DMS114 treated with DMSO at 0.1 percent for 48 hours (cell line): ENCODE measurements at regions not wholly inside any gene's neighbourhood (a gene's known extent, or its start where the extent isn't known, plus 50 kb on each side); places are given as distances from the start of the nearest gene placed in this dataset.

Source experiments
- DNase-seq: peaks from one replicate; lab custom pipeline; 2025; ENCODE audit not compliant: unreplicated experiment; lab: John Stamatoyannopoulos, UW

DNA sequence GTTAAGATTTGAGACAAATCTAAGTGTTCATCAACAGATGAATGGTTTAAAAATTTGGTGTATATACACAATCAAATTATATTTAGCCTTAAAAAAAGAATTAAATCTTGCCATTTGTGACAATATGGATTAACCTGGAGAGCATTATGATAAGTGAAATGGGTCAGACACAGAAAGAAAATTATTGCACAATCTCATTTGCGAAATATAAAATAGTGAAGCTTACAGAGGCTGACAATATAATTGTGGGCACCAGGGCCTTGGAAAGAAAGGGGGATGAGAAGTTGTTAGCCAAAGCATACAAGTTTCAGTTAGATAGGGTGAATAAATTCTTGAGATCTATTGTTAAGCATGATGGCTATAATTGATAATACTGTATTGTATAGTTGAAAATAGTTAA is 883.0 kb downstream of the TECRL start:
- no peak for DNase-seq

DNA sequence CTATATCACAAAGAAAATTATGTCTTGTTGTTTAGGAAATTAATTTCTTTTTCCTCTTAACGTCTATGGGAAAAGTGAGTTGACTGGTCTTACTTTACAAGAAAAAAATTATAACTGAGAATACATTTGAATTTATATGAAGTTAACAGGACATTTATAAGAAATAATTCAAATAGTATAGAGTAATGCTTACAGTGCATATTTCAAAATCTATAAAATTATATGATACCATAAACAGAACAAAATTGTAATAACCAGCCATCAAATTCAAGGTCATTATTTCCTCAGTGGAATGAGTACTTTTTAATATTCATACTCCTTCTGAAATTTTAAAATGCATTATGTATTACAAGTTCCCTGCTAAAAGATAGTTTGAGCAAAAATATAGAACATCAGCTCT is 884.5 kb downstream of the TECRL start:
- no peak for DNase-seq

DNA sequence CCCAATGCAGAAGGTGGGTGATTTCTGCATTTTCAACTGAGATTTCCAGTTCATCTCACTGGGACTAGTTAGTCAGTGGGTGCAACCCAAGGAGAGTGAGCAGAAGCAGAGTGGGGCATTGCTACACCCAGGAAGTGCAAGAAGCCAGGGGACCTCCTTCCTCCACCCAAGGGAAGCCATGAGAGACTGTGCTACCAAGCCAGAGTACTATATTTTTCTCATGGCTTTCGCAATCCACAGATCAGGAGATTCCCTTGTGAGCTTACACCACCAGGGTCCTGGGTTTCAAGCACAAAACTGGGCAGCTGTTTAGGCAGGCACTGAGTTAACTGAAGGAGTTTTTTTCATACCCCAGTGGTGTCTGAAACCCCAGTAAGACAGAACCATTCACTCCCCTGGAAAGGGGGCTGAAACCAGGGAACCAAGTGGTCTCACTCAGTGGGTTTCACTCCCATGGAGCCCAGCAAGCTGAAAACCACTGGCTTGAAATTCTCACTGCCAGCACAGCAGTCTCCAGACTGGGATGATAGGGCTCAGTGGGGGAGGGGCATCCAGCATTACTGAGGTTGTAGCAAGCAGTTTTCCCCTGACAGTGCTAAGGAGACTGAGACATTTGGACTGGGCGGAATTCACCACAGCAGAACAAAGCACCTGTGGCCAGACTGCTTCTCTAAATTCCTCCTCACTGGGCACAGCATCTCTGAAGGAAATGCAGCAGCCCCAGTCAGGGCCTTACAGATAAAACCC is 903.4 kb downstream of the TECRL start:
- no peak for DNase-seq

DNA sequence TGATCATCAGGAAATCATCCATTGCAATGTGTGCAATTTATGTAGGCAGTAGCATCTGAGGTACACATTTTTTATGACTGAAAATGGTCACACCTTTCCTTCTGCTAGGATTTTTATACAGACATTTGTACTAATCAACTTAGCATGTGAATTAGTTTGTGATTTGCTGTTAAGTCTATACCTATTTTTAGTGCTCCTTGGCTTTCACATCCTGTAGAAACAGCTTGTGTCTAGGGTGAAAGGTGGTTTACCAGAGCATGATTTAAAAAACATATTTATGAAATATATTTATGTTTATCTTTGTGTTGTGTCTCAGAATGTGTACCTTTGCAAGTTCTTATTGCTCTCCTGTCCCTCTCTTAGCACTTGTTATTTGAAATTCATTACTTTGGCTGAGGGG is 916.0 kb downstream of the TECRL start:
- no peak for DNase-seq

DNA sequence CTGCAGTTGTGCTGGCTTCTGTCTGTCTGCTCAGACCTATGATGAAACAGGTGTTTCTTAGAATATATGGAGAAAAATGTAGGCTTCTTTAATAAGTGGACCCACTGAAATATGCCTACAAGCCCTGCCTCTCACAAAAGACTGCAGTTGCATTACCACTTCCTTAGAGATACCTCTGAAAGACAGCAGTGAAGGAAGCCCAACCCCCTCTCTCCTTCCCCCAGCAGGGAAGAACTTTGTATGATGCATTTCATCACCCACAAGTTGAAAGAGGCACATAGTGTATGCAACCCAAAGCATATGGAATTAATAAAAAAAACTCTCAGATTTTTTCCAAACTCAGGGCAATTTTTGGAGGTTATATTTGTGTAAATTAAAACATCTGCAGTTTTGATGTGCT is 916.7 kb downstream of the TECRL start:
- no peak for DNase-seq

DNA sequence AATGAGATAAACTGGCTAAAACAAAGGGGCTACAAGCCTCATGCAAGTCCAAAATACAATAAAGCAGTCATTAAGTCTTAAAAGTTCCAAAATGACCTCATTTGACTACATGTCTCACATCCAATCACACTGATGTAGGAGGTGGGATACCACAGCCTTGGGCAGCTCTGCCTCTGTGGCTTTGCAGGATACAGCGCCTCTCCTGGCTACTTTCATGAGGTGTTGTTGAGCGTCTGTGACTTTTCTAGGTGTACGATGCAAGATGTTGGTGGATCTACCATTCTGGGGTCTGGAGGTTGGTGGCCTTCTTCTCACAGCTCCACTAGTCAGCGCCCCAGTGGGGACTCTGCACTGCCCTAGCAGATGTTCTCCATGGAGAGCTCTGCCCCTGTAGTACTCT is 944.9 kb downstream of the TECRL start:
- no peak for DNase-seq

DNA sequence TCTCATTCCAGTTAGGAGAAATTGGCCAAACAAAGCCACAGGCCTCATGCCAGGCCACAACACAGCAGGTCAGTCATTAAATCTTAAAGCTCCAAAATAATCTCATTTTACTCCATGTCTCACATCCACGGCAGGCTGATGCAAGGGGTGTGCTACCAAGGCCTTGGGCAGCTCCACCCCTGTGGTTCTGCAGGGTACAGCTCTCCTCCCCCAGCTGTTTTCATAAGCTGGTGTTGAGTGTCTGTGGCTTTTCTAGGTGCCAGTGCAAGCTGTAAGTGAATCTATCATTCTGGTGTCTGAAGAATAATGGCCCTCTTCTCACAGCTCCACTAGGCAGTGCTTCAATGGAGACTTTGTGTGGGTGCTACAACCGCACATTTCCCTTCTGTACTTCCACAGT is 949.2 kb downstream of the TECRL start:
- DNase-seq: no peak

DNA sequence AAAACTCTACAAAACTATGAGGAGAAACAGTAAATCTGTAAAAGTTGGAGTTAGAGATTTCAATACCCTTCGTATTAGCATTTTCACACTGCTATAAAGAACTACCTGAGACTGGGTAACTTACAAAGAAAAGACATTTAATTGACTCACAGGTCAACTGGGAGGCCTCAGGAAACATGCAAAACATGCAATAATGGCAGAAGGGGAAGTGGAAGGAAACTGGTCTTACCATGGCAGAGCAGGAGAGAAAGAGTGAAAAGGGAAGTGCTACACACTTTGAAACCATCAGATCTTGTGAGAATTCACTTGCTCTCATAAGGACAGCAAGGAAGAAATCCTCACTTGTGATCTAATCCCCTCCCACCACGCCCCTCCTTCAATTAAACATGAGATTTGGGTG is 949.9 kb downstream of the TECRL start:
- DNase-seq: no peak

DNA sequence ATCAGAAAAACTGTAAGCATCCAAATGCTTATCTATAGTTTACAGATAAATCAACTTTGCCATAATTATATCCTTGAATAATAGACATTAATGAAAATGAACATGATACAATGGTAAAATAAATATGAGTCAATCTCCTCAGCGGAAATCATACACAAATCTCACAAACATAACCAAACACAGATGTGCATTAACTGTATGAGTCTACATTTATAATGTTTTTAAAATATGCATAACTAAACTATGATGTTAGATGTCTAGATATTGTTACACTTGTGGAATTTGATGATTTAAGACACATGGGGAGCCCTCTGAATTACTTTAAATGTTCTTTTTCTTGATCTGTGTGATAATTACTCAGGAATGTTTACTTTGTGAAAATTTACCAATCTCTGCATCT is 951.2 kb downstream of the TECRL start:
- no peak for DNase-seq

DNA sequence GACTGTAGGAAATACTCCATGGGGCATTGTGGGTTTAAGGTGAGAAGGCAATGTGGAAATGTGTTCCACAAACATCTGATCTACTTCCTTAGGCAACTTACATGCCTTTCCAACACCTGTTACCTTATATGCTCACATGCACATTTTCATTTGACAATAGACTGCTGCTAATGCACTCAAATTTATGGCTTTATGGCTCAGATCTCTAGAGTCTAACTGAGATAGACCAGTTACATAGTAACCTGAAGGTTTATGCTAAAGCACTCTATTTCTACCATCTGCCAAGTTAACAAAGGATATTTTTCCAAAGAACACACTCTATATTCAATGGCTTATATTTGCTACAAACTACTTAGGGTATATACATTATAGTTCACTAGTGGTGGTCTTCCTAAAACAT is 969.0 kb downstream of the TECRL start:
- no peak for DNase-seq

DNA sequence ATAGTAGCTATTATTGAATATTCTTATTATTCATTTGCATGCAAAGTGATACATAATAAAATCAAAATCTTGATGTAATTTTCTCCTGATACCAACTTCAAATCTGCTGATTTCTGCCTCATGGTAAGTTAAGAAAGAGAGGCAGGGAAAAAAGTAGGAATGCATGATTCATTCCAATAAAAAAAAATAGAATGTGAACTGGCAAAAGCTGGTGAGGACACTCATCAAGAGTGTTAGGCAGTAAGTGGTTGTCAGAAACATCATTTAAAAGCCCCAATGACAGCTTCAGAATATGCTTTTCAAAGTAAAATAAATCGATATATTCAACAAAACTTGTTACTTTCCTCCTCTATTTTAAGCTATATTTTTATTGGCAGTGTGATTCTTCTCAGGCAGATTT is 979.1 kb downstream of the TECRL start:
- DNase-seq: no peak

DNA sequence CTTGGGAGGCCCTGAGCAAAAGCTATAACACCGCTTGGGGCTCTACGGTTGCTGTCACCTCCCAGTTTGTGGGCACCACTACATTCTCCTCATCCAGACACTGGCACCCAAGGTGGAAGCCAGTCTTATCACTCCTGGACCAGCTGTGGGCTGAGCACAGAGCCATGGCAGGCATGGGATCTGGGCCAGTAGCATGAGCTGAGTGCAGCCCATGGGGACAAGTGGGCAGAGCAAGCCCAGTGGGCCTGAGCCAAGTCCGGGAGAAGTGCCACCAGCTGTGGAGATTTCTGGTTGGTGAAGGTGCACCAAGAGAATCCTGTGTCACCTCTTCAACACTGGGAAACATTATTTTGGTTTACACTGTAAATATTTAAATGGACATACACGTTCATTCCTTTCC is 1013.0 kb downstream of the TECRL start:
- no peak for DNase-seq

DNA sequence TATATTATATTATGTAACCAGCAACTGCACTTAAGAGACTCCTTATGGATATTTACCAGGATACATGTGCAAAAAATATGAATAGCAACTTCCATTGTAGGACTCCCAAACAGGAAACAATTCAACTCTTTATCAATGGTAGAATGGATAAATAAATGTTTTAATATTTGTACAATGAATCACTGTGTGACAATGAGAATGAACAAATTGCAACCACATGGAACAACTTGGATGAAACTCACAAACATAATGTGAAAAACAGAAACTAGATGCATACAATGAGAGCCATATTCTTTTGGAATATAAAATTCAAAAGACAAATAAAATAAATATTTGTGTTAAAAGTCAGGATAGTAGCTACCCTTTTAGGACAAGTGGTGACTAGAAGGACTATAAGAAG is 1015.7 kb downstream of the TECRL start:
- no peak for DNase-seq

DNA sequence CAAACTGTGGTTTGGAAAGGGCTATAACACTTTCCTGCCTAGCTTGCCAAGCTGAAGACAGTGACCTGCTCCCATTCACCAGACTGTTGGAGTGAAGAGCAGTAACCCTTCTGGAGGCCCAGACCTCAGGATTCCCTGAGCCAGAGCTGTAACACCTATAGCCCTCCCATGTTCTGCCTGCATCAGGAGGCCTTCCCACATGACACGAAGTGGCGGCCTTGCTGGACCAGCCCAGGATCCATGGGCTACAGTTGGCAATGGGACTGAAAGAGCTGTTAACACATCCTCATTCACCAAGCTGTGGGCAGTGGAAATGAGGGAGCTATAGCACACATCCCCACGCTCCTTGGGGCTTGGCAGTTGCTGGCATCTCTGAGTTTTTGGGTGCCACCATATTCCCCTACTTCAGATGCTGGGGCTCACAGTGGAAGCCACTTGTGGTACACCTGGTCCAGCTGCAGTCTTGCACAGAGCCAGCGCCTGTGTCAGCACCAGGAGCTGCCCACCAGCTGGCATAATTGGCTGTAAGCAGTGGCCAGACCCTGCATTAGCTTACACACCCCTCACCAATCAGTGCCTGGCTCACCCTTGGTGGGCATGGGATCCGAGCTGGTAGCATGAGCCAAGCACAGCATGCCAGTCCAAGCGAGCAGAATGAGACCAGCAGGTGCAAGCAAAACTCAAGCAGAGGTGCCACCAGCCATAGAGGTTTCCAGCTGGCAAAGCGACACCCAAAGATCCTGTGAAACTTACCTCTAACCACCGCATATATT is 1029.3 kb downstream of the TECRL start:
- no peak for DNase-seq

DNA sequence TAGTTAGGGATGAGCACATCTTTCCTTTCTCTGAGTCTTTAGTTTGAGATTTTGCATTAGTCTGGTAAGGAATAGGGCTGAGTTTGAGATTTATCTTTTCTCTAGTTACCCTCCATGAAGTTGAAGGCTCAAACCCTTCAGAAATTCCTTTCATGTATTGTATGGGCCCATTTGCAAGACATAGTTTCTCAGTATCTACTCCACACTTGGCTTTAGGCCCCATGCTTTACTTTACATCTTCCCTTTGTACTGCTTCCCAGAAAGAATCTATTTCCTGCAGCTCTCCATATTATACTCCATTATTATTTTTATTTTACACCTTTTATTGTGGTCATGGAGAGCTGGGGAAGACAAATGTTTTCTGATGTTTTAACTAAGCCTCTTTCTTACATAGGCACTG is 1038.2 kb downstream of the TECRL start:
- no peak for DNase-seq

DNA sequence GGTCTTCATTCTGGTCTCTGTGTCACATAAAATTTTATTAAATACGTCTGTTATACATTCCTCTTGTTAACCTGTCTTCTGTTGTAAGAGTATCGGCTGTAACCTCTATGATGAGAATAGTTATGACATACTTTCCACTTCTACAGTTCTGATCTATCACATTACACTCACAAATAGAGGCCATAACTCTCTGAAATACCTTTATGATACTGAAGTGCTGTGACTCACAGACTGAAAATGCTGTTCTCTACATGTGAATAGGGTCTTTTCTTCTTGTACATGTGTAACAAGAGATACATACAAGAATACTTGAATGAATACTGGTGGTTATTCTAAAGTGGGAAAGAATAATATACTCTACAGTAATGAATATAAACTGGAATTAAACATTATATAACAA is 1047.6 kb downstream of the TECRL start:
- DNase-seq: no peak

DNA sequence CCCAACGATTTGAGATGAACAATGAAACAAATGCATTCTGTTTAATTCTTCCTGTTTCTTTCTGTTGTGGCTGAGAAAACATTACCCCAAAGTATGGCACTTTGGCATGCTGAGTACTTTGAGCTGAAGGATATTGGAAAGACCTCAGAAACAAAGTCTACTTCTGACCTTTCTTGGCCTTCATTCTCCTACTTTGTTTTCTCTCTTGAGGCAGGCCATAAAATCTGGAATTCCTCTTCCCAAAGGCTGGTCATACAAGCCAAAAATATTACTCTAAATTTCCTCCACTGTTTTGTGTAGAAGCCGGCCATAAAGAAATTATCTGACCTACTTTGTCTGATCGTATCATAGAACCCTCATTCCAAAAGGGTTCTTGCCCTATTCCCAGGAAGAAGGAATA is 1048.2 kb downstream of the TECRL start:
- no peak for DNase-seq

DNA sequence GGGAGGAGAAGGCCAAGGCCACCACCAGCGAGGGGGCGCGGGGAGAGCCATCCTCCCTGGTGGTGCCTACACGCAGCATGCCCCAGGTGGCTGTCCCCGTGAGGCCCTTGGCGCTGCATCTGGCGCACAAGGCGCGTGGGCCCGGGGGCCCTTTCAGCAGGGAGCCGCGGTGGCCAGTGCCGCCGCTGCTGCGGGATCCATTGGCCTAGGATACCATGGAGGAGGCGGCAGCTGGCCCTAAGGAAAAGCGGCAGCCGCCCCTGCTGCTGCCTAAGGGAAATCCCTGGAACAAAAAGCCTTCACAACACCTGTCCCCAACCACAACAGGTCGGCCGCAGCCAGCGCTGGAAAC is 1059.6 kb downstream of the TECRL start:
- DNase-seq: no peak

DNA sequence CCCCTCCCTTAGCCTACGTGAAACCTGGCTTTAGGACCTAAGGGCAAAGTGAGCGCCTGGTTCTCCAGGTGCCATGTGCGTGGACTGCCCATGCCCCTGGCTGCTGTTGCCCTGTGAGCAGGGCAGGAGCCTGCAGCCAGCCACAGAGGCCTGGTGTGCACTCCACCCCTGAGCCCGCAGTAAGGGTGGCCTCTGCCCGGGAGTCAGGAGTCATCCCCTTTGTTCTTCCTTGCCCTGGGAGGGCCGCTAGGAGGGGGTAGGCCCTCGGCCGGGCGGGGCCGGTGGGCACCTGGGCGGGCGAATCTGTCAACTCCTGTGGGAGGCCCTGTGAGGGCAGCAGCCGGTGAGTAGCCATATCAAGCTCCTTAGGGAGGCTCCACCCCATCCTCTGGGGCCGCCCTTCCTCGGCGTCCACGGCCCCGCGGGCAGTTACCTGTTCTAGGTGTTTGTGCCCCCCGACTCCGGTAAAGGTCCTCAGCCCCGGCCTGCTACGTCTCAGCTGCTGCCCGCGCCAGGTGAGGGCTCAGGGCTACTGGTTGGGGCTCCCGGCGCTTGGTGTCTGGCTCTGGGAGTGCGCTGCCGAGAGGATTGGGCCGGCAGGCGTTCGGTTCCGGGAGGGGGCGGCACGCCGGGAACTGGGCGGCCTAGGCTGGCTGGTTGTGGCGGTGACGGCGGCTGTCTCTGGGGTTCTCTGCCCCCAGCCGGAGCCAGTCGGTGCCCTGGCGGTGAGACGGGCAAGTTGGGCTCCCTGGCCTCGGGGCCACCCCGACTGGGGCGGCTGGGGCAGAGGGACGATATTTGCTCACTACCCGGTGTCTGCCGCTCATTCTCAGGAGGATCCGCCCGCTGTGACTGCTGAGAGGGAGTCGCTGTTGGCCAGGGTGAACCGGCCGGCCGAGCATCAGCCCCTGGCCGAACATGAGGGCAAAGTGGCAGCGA is 1060.2 kb downstream of the TECRL start:
- DNase-seq: no peak

DNA sequence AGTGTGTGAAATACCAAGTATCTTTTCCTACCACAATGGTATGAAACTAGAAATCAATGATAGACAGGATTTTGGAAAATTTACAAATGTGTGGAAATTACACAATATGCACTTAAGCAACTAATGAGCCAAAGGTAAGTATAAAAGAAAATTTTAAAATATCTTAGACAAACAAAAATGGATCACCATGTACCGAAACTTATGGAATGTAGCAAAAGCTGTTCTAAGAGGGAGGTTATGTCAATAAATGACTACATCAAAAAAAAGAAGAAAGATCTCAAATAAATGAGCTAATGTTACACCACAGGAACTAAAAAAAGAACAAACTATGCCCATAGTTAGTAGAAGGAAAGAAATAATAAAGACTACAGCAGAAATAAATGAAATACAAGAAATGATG is 1084.1 kb downstream of the TECRL start:
- DNase-seq: no peak

DNA sequence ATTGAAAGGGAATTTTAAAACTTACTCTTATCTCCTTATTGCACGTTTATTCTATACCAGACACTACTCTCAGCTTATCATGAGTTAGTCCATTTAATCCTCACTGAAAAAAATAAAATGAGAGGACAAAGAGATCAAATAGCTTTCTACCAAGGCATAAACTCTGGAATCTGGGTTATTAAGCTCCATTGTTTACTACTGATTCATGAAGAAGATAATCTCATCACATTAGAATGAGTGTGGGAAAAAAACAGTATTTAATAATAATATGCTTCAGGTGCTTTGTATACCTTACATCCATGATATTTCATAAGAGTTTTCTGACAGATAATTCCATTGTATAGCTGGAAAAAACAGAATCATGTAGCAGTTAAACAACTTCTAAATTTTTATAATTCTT is 1092.6 kb downstream of the TECRL start:
- DNase-seq: no peak

DNA sequence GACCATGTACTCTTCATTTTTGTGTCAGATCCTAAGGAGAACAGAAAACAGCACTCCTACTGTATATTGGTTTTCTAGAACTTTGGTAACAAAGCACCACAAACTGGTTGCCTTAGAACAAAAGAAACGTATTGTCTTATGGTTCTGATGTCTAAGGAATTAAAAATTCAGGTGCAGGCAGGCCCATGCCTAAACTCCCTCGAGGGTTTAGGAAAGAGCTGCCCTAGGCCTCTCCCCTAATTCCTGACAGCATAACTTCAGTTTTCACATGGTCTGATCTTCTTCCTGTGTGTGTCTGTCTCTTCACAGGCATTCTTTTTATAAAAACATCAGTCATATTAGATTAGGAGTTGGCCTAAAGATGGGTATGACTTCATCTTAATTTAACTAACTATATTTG is 1093.6 kb downstream of the TECRL start:
- no peak for DNase-seq
